Kidney glomerular epithelial cell (primary cell): ENCODE measurements at regions not wholly inside any gene's neighbourhood (a gene's known extent, or its start where the extent isn't known, plus 50 kb on each side); places are given as distances from the start of the nearest gene placed in this dataset.
"Not testable (repeated sequence)": the region's sequence is repeated elsewhere in the genome, so short reads cannot be mapped to it uniquely, and the experiment has no call there.

ENCODE experiments used
- DNase-seq: peaks from one replicate; lab custom pipeline; 2025; lab: John Stamatoyannopoulos, UW

GRCh38 chr10:91745090-91745831, 53.0 kb upstream of the TNKS2 start:
- peak; percentile 41 for DNase-seq

GRCh38 chr10:91743465-91743864, 54.8 kb upstream of the TNKS2 start:
- peak; percentile 6 for DNase-seq

GRCh38 chr10:91742229-91742628, 56.0 kb upstream of the TNKS2 start:
- DNase-seq, result no peak

- no peak for DNase-seq
These were observed 56.9 kb upstream of the TNKS2 start for GRCh38 chr10:91741356-91741755.

- no peak for DNase-seq
These were observed 57.8 kb upstream of the TNKS2 start for GRCh38 chr10:91740353-91740924.

GRCh38 chr10:91732265-91732664, 66.0 kb upstream of the TNKS2 start:
- not testable (repeated sequence) for DNase-seq

GRCh38 chr10:91729339-91729738, 68.9 kb upstream of the TNKS2 start:
- DNase-seq, result not testable (repeated sequence)

GRCh38 chr10:91726355-91726754, 71.9 kb upstream of the TNKS2 start:
- no peak for DNase-seq

- no peak for DNase-seq
These were observed 73.3 kb upstream of the TNKS2 start for GRCh38 chr10:91724933-91725332.

GRCh38 chr10:91713461-91714072, 80.7 kb upstream of the PPP1R3C start:
- DNase-seq, result peak; percentile 87

GRCh38 chr10:91711885-91712680, 79.2 kb upstream of the PPP1R3C start:
- DNase-seq, result peak; percentile 23

GRCh38 chr10:91709394-91709798, 76.5 kb upstream of the PPP1R3C start:
- DNase-seq, result peak; percentile 51

GRCh38 chr10:91708174-91708861, 75.4 kb upstream of the PPP1R3C start:
- DNase-seq, result peak; percentile 91

- DNase-seq, result no peak
These were observed 74.4 kb upstream of the PPP1R3C start for GRCh38 chr10:91707236-91707635.

- DNase-seq, result no peak
These were observed 73.2 kb upstream of the PPP1R3C start for GRCh38 chr10:91705948-91706670.

GRCh38 chr10:91702620-91703019, 69.7 kb upstream of the PPP1R3C start:
- DNase-seq, result no peak

- peak; percentile 6 for DNase-seq
These were observed 68.0 kb upstream of the PPP1R3C start for GRCh38 chr10:91700788-91701444.

GRCh38 chr10:91700273-91700672, 67.4 kb upstream of the PPP1R3C start:
- no peak for DNase-seq

GRCh38 chr10:91698258-91698657, 65.4 kb upstream of the PPP1R3C start:
- DNase-seq, result no peak

- DNase-seq, result peak; percentile 39
These were observed 61.4 kb upstream of the PPP1R3C start for GRCh38 chr10:91694170-91694794.
